Heart right ventricle (tissue), 16 donors: ENCODE measurements at regions not wholly inside any gene's neighbourhood (a gene's known extent, or its start where the extent isn't known, plus 50 kb on each side); places are given as distances from the start of the nearest gene placed in this dataset.

Experiments used
- ATAC-seq, 8 donors: fragments of 200-7000 bp; cut with Tn5 transposase; one replicate each; pipeline ENCODE4 v1.9.1; 2020; ENCODE audit warnings: mild to moderate bottlenecking in 8 of 8, moderate library complexity in 8 of 8, moderate number of reproducible peaks in 1 of 8
- DNase-seq, 2 donors: peaks; one replicate each; pipeline ENCODE4 v3.0.0-alpha.2; 2020
- H3K27ac ChIP-seq, 10 donors: fragments of 200-600 bp; sonication (generic) in 2 of 10; one replicate each; pipeline versions ENCODE4 v1.5.0 to v1.8.0; 2020 to 2022; ENCODE audit warnings: mild to moderate bottlenecking in 3 of 10
- H3K27me3 ChIP-seq, 7 donors: fragments of 200-600 bp; one replicate each; pipeline ENCODE4 v1.8.0; 2021 to 2022; ENCODE audit warnings: mild to moderate bottlenecking in 2 of 7
- H3K36me3 ChIP-seq, 9 donors: fragments of 200-600 bp; sonication (generic) in 1 of 9; one replicate each; pipeline versions ENCODE4 v1.5.0 to v1.8.0; 2020 to 2022; ENCODE audit warnings: mild to moderate bottlenecking in 2 of 9
- H3K4me1 ChIP-seq, 9 donors: fragments of 200-600 bp; sonication (generic) in 1 of 9; one replicate each; pipeline versions ENCODE4 v1.5.0 to v1.8.0; 2020 to 2022; ENCODE audit warnings: mild to moderate bottlenecking in 4 of 9
- H3K4me3 ChIP-seq, 10 donors: fragments of 200-600 bp; sonication (generic) in 2 of 10; one replicate each; pipeline versions ENCODE4 v1.5.0 to v1.8.0; 2020 to 2022; ENCODE audit warnings: mild to moderate bottlenecking in 7 of 10, moderate library complexity in 2 of 10
- H3K9me3 ChIP-seq, 11 donors: fragments of 200-600 bp in 10 of 11; sonication (generic) in 2 of 11; one replicate each; pipeline versions ENCODE4 v1.5.0 to v1.8.0; 2013 to 2022; ENCODE audit warnings: mild to moderate bottlenecking in 2 of 11, control low read depth in 1 of 11, moderate library complexity in 1 of 11
- CTCF ChIP-seq, 9 donors: fragments of 200-600 bp; sonication (generic) in 2 of 9; IDR thresholded peaks; one replicate each; pipeline versions ENCODE4 v1.5.0 to v1.8.0; 2021 to 2022; ENCODE audit warnings: antibody characterized with exemption in 9 of 9, mild to moderate bottlenecking in 5 of 9, moderate library complexity in 1 of 9
- WGBS, 2 donors: extraction: QIAGEN DNeasy Blood & Tissue Kit; methylation state at CpG; one replicate each; pipeline ENCODE4 v1.1.7; 2013; ENCODE audit warnings: inconsistent platforms in 1 of 2; 5-methylcytosine and 5-hydroxymethylcytosine counted together
- intact Hi-C, 10 donors: fragments of 100-400 bp; cut with DNase I; formaldehyde crosslinking; loops; one replicate each; pipeline versions ENCODE4 v1.11.1 to v1.14.2; 2022
- donor health status: Arrhythmogenic right ventricular cardiomyopathy.
- donor health status: ischemic (EF 13 %, LVEDD 7.1; RV severe dilation, severe dysfunction).
- donor health status: healthy with polysubstance abuse.
- donor health status: DM: no; HTN: yes; CAD: no.
- donor health status: DM: no; HTN: no; CAD: no.
- donor health status: ischemic (EF 25% LVEDD 6.9; RV normal size, moderate dysfunction).
- donor health status: ischemic (EF 25% LVEDD 5.7; RV mildly dilated, moderate dysfunction).
- donor health status: healthy.
- donor health status: DM: yes; HTN: yes; CAD: no.
- donor health status: Ischemic cardiomyopathy.
- donor health status: ischemic (EF 35%, LVEDD 5.7; RV mildly dilated, moderate dysfunction).
- donor health status: nonischemic (EF 11% LVEDD 7.7; RV severe dilation, severe dysfunction).
- donor health status: DM: yes; HTN: yes; CAD: no.
- donor health status: PGD.
- donor health status: ischemic (EF 29% LVEDD 5.4; RV normal size, mild dysfunction).
- donor health status: nonischemic (EF 23%, LVEDD 6.1; RV moderate dilation, normal function).

- H3K27me3 ChIP-seq: no peaks in the 10 kb centered on the region
- H3K27ac ChIP-seq: no peak overlapping the region
These were observed 890.3 kb upstream of the ACVR2A start for GRCh38 chr2:146954544-146954943.

GRCh38 chr2:146952696-146953095, 892.1 kb upstream of the ACVR2A start:
- intact Hi-C loops: no loop called here
- H3K4me1 ChIP-seq: no peaks in the 10 kb centered on the region
- TF ChIP-seq CTCF (IDR thresholded peaks at IDR 0.05): no peak
- H3K9me3 ChIP-seq: no peaks in the 10 kb centered on the region
- ATAC-seq (no peak), DNase-seq (no peak)
- no peaks in the 10 kb centered on the region for H3K36me3 ChIP-seq
- no peak overlapping the region for H3K27ac ChIP-seq
- H3K27me3 ChIP-seq: no peaks in the 10 kb centered on the region
- no peak overlapping the region for H3K4me3 ChIP-seq
- 79 to 82% methylated on average over 3 of the region's 3 CpGs for WGBS, 2 donors

More at GRCh38 chr2:146954544-146954943, 890.3 kb upstream of the ACVR2A start:
- 70 to 77% methylated on average over 5 of the region's 5 CpGs for WGBS, 2 donors
- DNase-seq (no peak), ATAC-seq (no peak)
- H3K4me1 ChIP-seq: no peaks in the 10 kb centered on the region
- H3K4me3 ChIP-seq: no peak overlapping the region
- no peak for TF ChIP-seq CTCF (IDR thresholded peaks at IDR 0.05)
- H3K9me3 ChIP-seq: no peaks in the 10 kb centered on the region
- intact Hi-C loops: no loop called here
- H3K36me3 ChIP-seq: no peaks in the 10 kb centered on the region

- no peak for TF ChIP-seq CTCF (IDR thresholded peaks at IDR 0.05)
- Histone ChIP-seq H3K9me3 (no peaks in the 10 kb centered on the region), H3K36me3 (no peaks in the 10 kb centered on the region), H3K4me3 (no peak overlapping the region), H3K27ac (no peak overlapping the region), H3K4me1 (no peaks in the 10 kb centered on the region), H3K27me3 (no peaks in the 10 kb centered on the region)
- intact Hi-C loops: no loop called here
- 90 to 94% methylated on average over 4 of the region's 4 CpGs for WGBS, 2 donors
- DNase-seq (no peak), ATAC-seq (no peak)
These were observed 893.9 kb upstream of the ACVR2A start for GRCh38 chr2:146950911-146951310.

- Histone ChIP-seq H3K27ac (no peak overlapping the region), H3K9me3 (no peaks in the 10 kb centered on the region), H3K27me3 (no peaks in the 10 kb centered on the region), H3K36me3 (no peaks in the 10 kb centered on the region), H3K4me3 (no peak overlapping the region), H3K4me1 (no peaks in the 10 kb centered on the region)
- ATAC-seq (no peak), DNase-seq (no peak)
- no peak for TF ChIP-seq CTCF (IDR thresholded peaks at IDR 0.05)
- intact Hi-C loops: no loop called here
- WGBS, 2 donors: 89 to 90% methylated on average over 3 of the region's 3 CpGs
These were observed 894.5 kb upstream of the ACVR2A start for GRCh38 chr2:146950361-146950760.

- Histone ChIP-seq H3K9me3 (no peaks in the 10 kb centered on the region), H3K4me3 (no peak overlapping the region), H3K4me1 (no peaks in the 10 kb centered on the region), H3K36me3 (no peaks in the 10 kb centered on the region), H3K27me3 (no peaks in the 10 kb centered on the region), H3K27ac (no peak overlapping the region)
- ATAC-seq (no peak), DNase-seq (no peak)
- TF ChIP-seq CTCF (IDR thresholded peaks at IDR 0.05): no peak
- intact Hi-C loops: no loop called here
- 88 to 89% methylated on average over 2 of the region's 2 CpGs for WGBS, 2 donors
These were observed 895.4 kb upstream of the ACVR2A start for GRCh38 chr2:146949400-146949799.
